HG03469 (cell line): ENCODE measurements at regions not wholly inside any gene's neighbourhood (a gene's known extent, or its start where the extent isn't known, plus 50 kb on each side); places are given as distances from the start of the nearest gene placed in this dataset.
A peak's percentile ranks its signal among the peaks of the same experiment; 100 is the strongest.
"Not testable (repeated sequence)": the region's sequence is repeated elsewhere in the genome, so short reads cannot be mapped to it uniquely, and the experiment has no call there.

Experiments
- ATAC-seq: cut with Tn5 transposase; IDR thresholded peaks from one replicate; pipeline ENCODE4 v1.9.1; 2021; ENCODE audit warnings: mild to moderate bottlenecking, moderate library complexity, moderate number of reproducible peaks; ENCODE audit not compliant: unreplicated experiment

GRCh38 chr1:222012816-222013215, 270.9 kb upstream of the DUSP10 start:
- no peak for ATAC-seq

- no peak for ATAC-seq
Observed at GRCh38 chr1:222010306-222010705, 268.4 kb upstream of the DUSP10 start.

- ATAC-seq, result peak; percentile 46
Observed at GRCh38 chr1:222009105-222009730, 267.3 kb upstream of the DUSP10 start.

GRCh38 chr1:222006715-222007114, 264.8 kb upstream of the DUSP10 start:
- no peak for ATAC-seq

GRCh38 chr1:222004784-222005183, 262.9 kb upstream of the DUSP10 start:
- ATAC-seq, result no peak

- no peak for ATAC-seq
Observed at GRCh38 chr1:222004034-222004433, 262.1 kb upstream of the DUSP10 start.

GRCh38 chr1:222002503-222002902, 260.6 kb upstream of the DUSP10 start:
- ATAC-seq, result no peak

GRCh38 chr1:222000131-222000530, 258.2 kb upstream of the DUSP10 start:
- ATAC-seq, result no peak

GRCh38 chr1:221998781-221999180, 256.9 kb upstream of the DUSP10 start:
- ATAC-seq, result no peak

GRCh38 chr1:221998186-221998612, 256.3 kb upstream of the DUSP10 start:
- no peak for ATAC-seq

GRCh38 chr1:221997012-221997411, 255.1 kb upstream of the DUSP10 start:
- ATAC-seq, result not testable (repeated sequence)

GRCh38 chr1:221994939-221995338, 253.1 kb upstream of the DUSP10 start:
- ATAC-seq, result no peak

GRCh38 chr1:221994274-221994698, 252.4 kb upstream of the DUSP10 start:
- ATAC-seq, result peak; percentile 54

- no peak for ATAC-seq
Observed at GRCh38 chr1:221993444-221993948, 251.6 kb upstream of the DUSP10 start.

GRCh38 chr1:221992427-221992826, 250.5 kb upstream of the DUSP10 start:
- ATAC-seq, result no peak

GRCh38 chr1:221991221-221991620, 249.3 kb upstream of the DUSP10 start:
- ATAC-seq, result no peak

GRCh38 chr1:221989741-221990140, 247.9 kb upstream of the DUSP10 start:
- ATAC-seq, result no peak

- ATAC-seq, result no peak
Observed at GRCh38 chr1:221988829-221989228, 246.9 kb upstream of the DUSP10 start.

- ATAC-seq, result no peak
Observed at GRCh38 chr1:221987860-221988520, 246.1 kb upstream of the DUSP10 start.

- no peak for ATAC-seq
Observed at GRCh38 chr1:221983444-221983843, 241.6 kb upstream of the DUSP10 start.

- no peak for ATAC-seq
Observed at GRCh38 chr1:221981461-221981860, 239.6 kb upstream of the DUSP10 start.

GRCh38 chr1:221979444-221980032, 237.6 kb upstream of the DUSP10 start:
- ATAC-seq, result no peak
